ENCODE measurements at regions not wholly inside any gene's neighbourhood (a gene's known extent, or its start where the extent isn't known, plus 50 kb on each side); places are given as distances from the start of the nearest gene placed in this dataset.

- TF ChIP-seq CTCF (IDR thresholded peaks at IDR 0.05), result no peak
- no peak for TF ChIP-seq EP300 (IDR thresholded peaks at IDR 0.05)
These were observed 246.2 kb downstream of the FOXO1 start for GRCh38 chr13:40420160-40420740.
